Neural progenitor cell (in vitro differentiated cells): ENCODE measurements at regions not wholly inside any gene's neighbourhood (a gene's known extent, or its start where the extent isn't known, plus 50 kb on each side); places are given as distances from the start of the nearest gene placed in this dataset.

Experiments
- DNase-seq: peaks from one replicate; pipeline ENCODE4 v3.0.0-alpha.2; 2016; ENCODE audit warnings: low spot score
- H2AFZ ChIP-seq: fragments of 200-600 bp; sonication (generic); replicated peaks from 2 replicates; pipeline ENCODE4 v1.6.1; 2016; ENCODE audit warnings: antibody characterized with exemption
- H3F3A ChIP-seq: fragments of 200-600 bp; sonication (generic); 2 replicates; pipeline ENCODE4 v1.6.1; 2016; ENCODE audit warnings: antibody characterized with exemption, low read depth
- H3K27ac ChIP-seq: fragments of 200-600 bp; sonication (generic); 2 replicates; pipeline ENCODE4 v1.5.1; 2016; ENCODE audit warnings: mild to moderate bottlenecking
- H3K27me3 ChIP-seq: fragments of 200-600 bp; sonication (generic); 2 replicates; pipeline ENCODE4 v1.6.1; 2016; ENCODE audit warnings: mild to moderate bottlenecking, moderate library complexity
- H3K36me3 ChIP-seq: fragments of 200-600 bp; sonication (generic); 2 replicates; pipeline ENCODE4 v1.5.1; 2016
- H3K4me1 ChIP-seq: fragments of 200-600 bp; sonication (generic); 2 replicates; pipeline ENCODE4 v1.6.1; 2016; ENCODE audit warnings: mixed run types
- H3K4me2 ChIP-seq: fragments of 200-600 bp; sonication (generic); 2 replicates; pipeline ENCODE4 v1.6.1; 2016
- H3K4me3 ChIP-seq: fragments of 200-600 bp; sonication (generic); 2 replicates; pipeline ENCODE4 v1.5.1; 2016
- H3K79me2 ChIP-seq: fragments of 200-600 bp; sonication (generic); 2 replicates; pipeline ENCODE4 v1.6.1; 2016; ENCODE audit warnings: low read depth
- H3K9ac ChIP-seq: fragments of 200-600 bp; sonication (generic); 2 replicates; pipeline ENCODE4 v1.6.1; 2016
- H3K9me3 ChIP-seq: fragments of 200-600 bp; sonication (generic); 2 replicates; pipeline ENCODE4 v1.5.1; 2016; ENCODE audit warnings: low read depth
- H4K20me1 ChIP-seq: fragments of 200-600 bp; sonication (generic); 2 replicates; pipeline ENCODE4 v1.6.1; 2016; ENCODE audit warnings: low read depth
- H3K27ac Mint-ChIP-seq: 3 replicates; pipeline ENCODE4 v1.8.0; 2021; ENCODE audit warnings: mixed read lengths
- H3K27me3 Mint-ChIP-seq: 2 replicates; pipeline ENCODE4 v1.8.0; 2022; ENCODE audit warnings: low read depth, mild to moderate bottlenecking, inconsistent platforms, moderate library complexity, mixed read lengths; ENCODE audit not compliant: insufficient read depth
- H3K36me3 Mint-ChIP-seq: 3 replicates; pipeline ENCODE4 v1.8.0; 2021; ENCODE audit warnings: mixed read lengths
- H3K4me1 Mint-ChIP-seq: 3 replicates; pipeline ENCODE4 v1.8.0; 2021; ENCODE audit warnings: mixed read lengths
- H3K4me3 Mint-ChIP-seq: 3 replicates; pipeline ENCODE4 v1.8.0; 2021; ENCODE audit warnings: mild to moderate bottlenecking, moderate library complexity, mixed read lengths
- H3K9me3 Mint-ChIP-seq: 3 replicates; pipeline ENCODE4 v1.8.0; 2020; ENCODE audit warnings: mixed read lengths
- CTCF ChIP-seq: fragments of 200-600 bp; sonication (generic); IDR thresholded peaks from 2 replicates; pipeline ENCODE4 v1.5.1; 2017; ENCODE audit warnings: antibody characterized with exemption, mild to moderate bottlenecking
- EZH2 ChIP-seq: fragments of 200-600 bp; sonication (generic); IDR thresholded peaks from 2 replicates; pipeline ENCODE4 v1.6.1; 2017; ENCODE audit warnings: antibody characterized with exemption, mild to moderate bottlenecking, moderate library complexity
- EZH2phosphoT487 ChIP-seq: fragments of 200-600 bp; sonication (generic); IDR thresholded peaks from 2 replicates; pipeline ENCODE4 v1.6.1; 2017; ENCODE audit warnings: antibody characterized with exemption

GRCh38 chr7:32385316-32385956, 104.7 kb downstream of the LSM5 start:
- Histone ChIP-seq H3K9me3 (no peaks in the 10 kb centered on the region), H3K79me2 (no peaks in the 10 kb centered on the region), H4K20me1 (no peaks in the 10 kb centered on the region), H2AFZ (no peak overlapping the region), H3K9ac (no peak overlapping the region), H3K36me3 (no peaks in the 10 kb centered on the region), H3K27ac (no peak overlapping the region), H3K27me3 (peaks cover 5% of the 10 kb centered on the region), H3K4me2 (no peak overlapping the region), H3F3A (no peaks in the 10 kb centered on the region), H3K4me1 (no peaks in the 10 kb centered on the region), H3K4me3 (no peak overlapping the region)
- H3K4me1 Mint-ChIP-seq = no peaks in the 10 kb centered on the region
- no peak for DNase-seq
- TF ChIP-seq CTCF (no peak), EZH2phosphoT487 (no peak), EZH2 (no peak)
- no peaks in the 10 kb centered on the region for H3K36me3 Mint-ChIP-seq
- H3K4me3 Mint-ChIP-seq = no peak overlapping the region
- H3K27ac Mint-ChIP-seq = no peak overlapping the region
- H3K9me3 Mint-ChIP-seq = peaks cover 2% of the 10 kb centered on the region
- H3K27me3 Mint-ChIP-seq = peaks cover 2% of the 10 kb centered on the region

- H3K4me1 Mint-ChIP-seq = peaks cover 4% of the 10 kb centered on the region
- TF ChIP-seq CTCF (no peak), EZH2 (no peak), EZH2phosphoT487 (no peak)
Measured at GRCh38 chr7:32381024-32381601, 109.1 kb downstream of the LSM5 start.

GRCh38 chr7:32379510-32380112, 110.6 kb downstream of the LSM5 start:
- Mint-ChIP-seq H3K27me3 (peaks cover 15% of the 10 kb centered on the region), H3K4me3 (no peak overlapping the region), H3K9me3 (no peaks in the 10 kb centered on the region), H3K4me1 (peaks cover 4% of the 10 kb centered on the region), H3K27ac (no peak overlapping the region), H3K36me3 (no peaks in the 10 kb centered on the region)
- Histone ChIP-seq H3F3A (no peaks in the 10 kb centered on the region), H2AFZ (no peak overlapping the region), H3K9me3 (no peaks in the 10 kb centered on the region), H3K4me3 (no peak overlapping the region), H3K79me2 (no peaks in the 10 kb centered on the region), H4K20me1 (no peaks in the 10 kb centered on the region), H3K36me3 (no peaks in the 10 kb centered on the region), H3K27ac (no peak overlapping the region), H3K9ac (no peak overlapping the region), H3K4me1 (peaks cover 6% of the 10 kb centered on the region), H3K4me2 (no peak overlapping the region), H3K27me3 (peaks cover 5% of the 10 kb centered on the region)
- no peak for DNase-seq
- TF ChIP-seq CTCF = no peak
- no peak for TF ChIP-seq EZH2phosphoT487

More at GRCh38 chr7:32381024-32381601, 109.1 kb downstream of the LSM5 start:
- no peak overlapping the region for H3K4me3 Mint-ChIP-seq
- peaks cover 12% of the 10 kb centered on the region for H3K27me3 Mint-ChIP-seq
- DNase-seq = no peak
- no peak overlapping the region for H3K4me3 ChIP-seq
- H3K36me3 ChIP-seq = no peaks in the 10 kb centered on the region
- no peaks in the 10 kb centered on the region for H3K36me3 Mint-ChIP-seq
- no peaks in the 10 kb centered on the region for H3F3A ChIP-seq
- H2AFZ ChIP-seq = no peak overlapping the region
- H3K9ac ChIP-seq = no peak overlapping the region
- no peak overlapping the region for H3K27ac Mint-ChIP-seq
- H3K27ac ChIP-seq = no peak overlapping the region
- H3K9me3 ChIP-seq = no peaks in the 10 kb centered on the region
- H3K4me1 ChIP-seq = peaks cover 6% of the 10 kb centered on the region
- H3K27me3 ChIP-seq = peaks cover 5% of the 10 kb centered on the region
- H3K9me3 Mint-ChIP-seq = no peaks in the 10 kb centered on the region
- no peak overlapping the region for H3K4me2 ChIP-seq
- H4K20me1 ChIP-seq = no peaks in the 10 kb centered on the region
- H3K79me2 ChIP-seq = no peaks in the 10 kb centered on the region
